Fibroblast of lung (primary cell): ENCODE measurements at regions not wholly inside any gene's neighbourhood (a gene's known extent, or its start where the extent isn't known, plus 50 kb on each side); places are given as distances from the start of the nearest gene placed in this dataset.

Experiments
- DNase-seq, 2 donors: peaks; one replicate each; pipeline versions ENCODE4 v3.0.0 to v3.0.0-alpha.2; 2010; ENCODE audit warnings: low read depth in 2 of 2
- H2AFZ ChIP-seq: 2 replicates; pipeline ENCODE4 v1.5.1; 2012; ENCODE audit warnings: low read length, control low read depth, inconsistent platforms
- H3K27ac ChIP-seq: 2 replicates; pipeline ENCODE4 v1.5.1; 2011; ENCODE audit warnings: low read length, control low read depth; ENCODE audit not compliant: insufficient read depth
- H3K27me3 ChIP-seq: 2 replicates; pipeline ENCODE4 v1.5.1; 2011; ENCODE audit warnings: mild to moderate bottlenecking, low read length; ENCODE audit not compliant: control insufficient read depth, insufficient read depth
- H3K36me3 ChIP-seq: 2 replicates; pipeline ENCODE4 v1.5.1; 2011; ENCODE audit warnings: low read length; ENCODE audit not compliant: control insufficient read depth, insufficient read depth
- H3K4me1 ChIP-seq: 2 replicates; pipeline ENCODE4 v1.5.1; 2011; ENCODE audit warnings: low read length; ENCODE audit not compliant: control insufficient read depth, insufficient read depth; ENCODE audit errors: extremely low read depth
- H3K4me2 ChIP-seq: 2 replicates; pipeline ENCODE4 v1.5.1; 2011; ENCODE audit warnings: low read length, control low read depth; ENCODE audit not compliant: insufficient read depth; ENCODE audit errors: extremely low read depth
- H3K4me3 ChIP-seq, 4 experiments: fragments of 200-600 bp in 1 of 4; sonication (generic) in 1 of 4; replicated peaks in 1 of 4; 2 replicates each; pipeline ENCODE4 v1.5.1; 2011 to 2016; ENCODE audit warnings: low read length in 4 of 4, low read depth in 3 of 4, mild to moderate bottlenecking in 3 of 4, control low read depth in 2 of 4, inconsistent platforms in 1 of 4, mixed read lengths in 1 of 4; ENCODE audit not compliant: insufficient read depth in 1 of 4; ENCODE audit errors: control extremely low read depth in 1 of 4
- H3K79me2 ChIP-seq: 2 replicates; pipeline ENCODE4 v1.5.1; 2012; ENCODE audit warnings: mild to moderate bottlenecking, low read length, inconsistent platforms; ENCODE audit not compliant: control insufficient read depth, insufficient read depth
- H3K9ac ChIP-seq: 2 replicates; pipeline ENCODE4 v1.5.1; 2011; ENCODE audit warnings: mild to moderate bottlenecking, low read length, control low read depth; ENCODE audit not compliant: insufficient read depth
- H3K9me3 ChIP-seq: 2 replicates; pipeline ENCODE4 v1.5.1; 2012; ENCODE audit warnings: low read depth, low read length; ENCODE audit not compliant: control insufficient read depth, insufficient read depth
- H4K20me1 ChIP-seq: 2 replicates; pipeline ENCODE4 v1.5.1; 2011; ENCODE audit warnings: low read length; ENCODE audit not compliant: control insufficient read depth, insufficient read depth; ENCODE audit errors: extremely low read depth
- EZH2 ChIP-seq: IDR thresholded peaks from 2 replicates; pipeline ENCODE4 v1.5.1; 2012; ENCODE audit warnings: low read length, control low read depth, mild to moderate bottlenecking; ENCODE audit errors: missing control alignments
- TF ChIP-seq, protein P1 (sequence below), 2 donors: IDR thresholded peaks in 1 of 2; conservative IDR thresholded peaks in 1 of 2; 1 replicate in 1 of 2; 2 replicates in 1 of 2; pipeline ENCODE4 v1.5.1; 2011 to 2012; ENCODE audit warnings: low read length in 2 of 2, control low read depth in 1 of 2, inconsistent platforms in 1 of 2, low read depth in 1 of 2, mild to moderate bottlenecking in 1 of 2

DNA sequence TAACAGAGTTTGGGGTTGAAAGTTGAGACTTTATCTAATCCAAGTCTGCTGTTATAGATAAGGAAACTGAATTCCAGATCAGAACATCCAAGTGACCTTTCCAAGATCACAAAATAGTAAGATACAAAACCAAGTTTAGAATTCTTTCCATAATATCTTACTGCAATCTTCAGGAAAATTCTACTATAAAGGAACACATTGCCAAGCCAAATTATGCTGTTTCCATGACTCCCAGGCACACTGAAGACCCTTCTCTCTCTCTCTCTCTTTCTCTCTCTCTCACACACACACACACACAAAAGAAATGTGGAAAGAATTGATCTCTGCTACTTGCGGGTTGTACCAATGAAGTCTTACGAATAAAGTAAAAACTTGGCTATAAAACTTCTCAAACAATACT, 398.4 kb downstream of the METTL4 start:
- Histone ChIP-seq H3K4me2 (no peak overlapping the region), H3K36me3 (no peaks in the 10 kb centered on the region), H3K4me3 (no peak overlapping the region), H3K79me2 (no peaks in the 10 kb centered on the region), H3K4me1 (no peaks in the 10 kb centered on the region), H4K20me1 (no peaks in the 10 kb centered on the region), H2AFZ (no peak overlapping the region), H3K9ac (no peak overlapping the region), H3K9me3 (no peaks in the 10 kb centered on the region), H3K27me3 (no peaks in the 10 kb centered on the region), H3K27ac (no peak overlapping the region)
- DNase-seq, result peak in 1 of 2 donors; percentile 2
- no peak for TF ChIP-seq EZH2
- TF ChIP-seq, protein P1, sequence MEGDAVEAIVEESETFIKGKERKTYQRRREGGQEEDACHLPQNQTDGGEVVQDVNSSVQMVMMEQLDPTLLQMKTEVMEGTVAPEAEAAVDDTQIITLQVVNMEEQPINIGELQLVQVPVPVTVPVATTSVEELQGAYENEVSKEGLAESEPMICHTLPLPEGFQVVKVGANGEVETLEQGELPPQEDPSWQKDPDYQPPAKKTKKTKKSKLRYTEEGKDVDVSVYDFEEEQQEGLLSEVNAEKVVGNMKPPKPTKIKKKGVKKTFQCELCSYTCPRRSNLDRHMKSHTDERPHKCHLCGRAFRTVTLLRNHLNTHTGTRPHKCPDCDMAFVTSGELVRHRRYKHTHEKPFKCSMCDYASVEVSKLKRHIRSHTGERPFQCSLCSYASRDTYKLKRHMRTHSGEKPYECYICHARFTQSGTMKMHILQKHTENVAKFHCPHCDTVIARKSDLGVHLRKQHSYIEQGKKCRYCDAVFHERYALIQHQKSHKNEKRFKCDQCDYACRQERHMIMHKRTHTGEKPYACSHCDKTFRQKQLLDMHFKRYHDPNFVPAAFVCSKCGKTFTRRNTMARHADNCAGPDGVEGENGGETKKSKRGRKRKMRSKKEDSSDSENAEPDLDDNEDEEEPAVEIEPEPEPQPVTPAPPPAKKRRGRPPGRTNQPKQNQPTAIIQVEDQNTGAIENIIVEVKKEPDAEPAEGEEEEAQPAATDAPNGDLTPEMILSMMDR (conservative IDR thresholded peaks at IDR 0.05 in 1 of 2, IDR thresholded peaks at IDR 0.05 in 1 of 2; ENCODE audit: low read depth in 1 of 2, low read length in 2 of 2), result no peak

DNA sequence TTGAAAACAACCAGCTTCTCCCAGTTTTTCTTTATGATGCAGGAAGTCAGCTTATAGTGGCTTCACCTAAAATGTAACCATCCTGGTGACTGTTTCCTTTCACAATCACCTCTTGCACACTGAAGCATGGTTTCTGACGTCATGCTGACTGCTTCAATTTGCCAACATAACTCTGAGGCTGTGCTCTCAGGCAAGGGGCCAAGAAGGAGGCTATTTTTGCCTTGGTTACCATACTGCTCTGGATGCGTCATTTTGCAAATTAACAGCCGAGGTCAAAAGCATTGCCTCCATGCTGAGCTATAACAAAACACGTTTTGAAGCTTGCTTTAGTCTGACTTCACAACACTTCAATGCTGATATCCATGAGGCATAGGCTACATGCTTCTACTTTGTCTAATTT, 397.8 kb downstream of the METTL4 start:
- DNase-seq, result peak; percentile 78 to 92

DNA sequence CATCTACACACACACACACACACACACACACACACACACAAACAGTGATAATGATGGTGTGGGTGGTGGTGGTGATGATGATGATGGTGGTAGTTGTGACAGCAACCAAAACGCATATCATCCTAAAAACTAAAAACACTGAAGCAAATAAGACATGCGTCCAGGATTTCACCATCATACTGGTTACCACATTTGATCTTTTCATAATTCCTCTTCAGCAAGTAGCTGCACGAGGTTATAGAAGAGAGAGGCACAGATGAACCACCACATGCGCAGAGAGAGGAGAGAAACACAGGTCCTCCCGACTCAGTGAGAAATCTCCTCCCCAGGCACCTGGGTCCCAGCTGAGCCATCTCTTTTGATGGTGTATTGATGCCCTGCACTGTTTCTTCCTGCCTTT, 393.3 kb downstream of the METTL4 start:
- H3K9me3 ChIP-seq, result no peaks in the 10 kb centered on the region
- H3K4me1 ChIP-seq, result no peaks in the 10 kb centered on the region
- no peaks in the 10 kb centered on the region for H4K20me1 ChIP-seq
- H3K27ac ChIP-seq, result no peak overlapping the region
- no peaks in the 10 kb centered on the region for H3K36me3 ChIP-seq
- H2AFZ ChIP-seq, result no peak overlapping the region
- H3K9ac ChIP-seq, result no peak overlapping the region
- H3K79me2 ChIP-seq, result no peaks in the 10 kb centered on the region
- TF ChIP-seq EZH2, result no peak
- TF ChIP-seq, protein P1 (conservative IDR thresholded peaks at IDR 0.05 in 1 of 2, IDR thresholded peaks at IDR 0.05 in 1 of 2; ENCODE audit: low read depth in 1 of 2, low read length in 2 of 2), result no peak
- no peak overlapping the region for H3K4me2 ChIP-seq
- no peak overlapping the region for H3K4me3 ChIP-seq
- DNase-seq, result no peak
- no peaks in the 10 kb centered on the region for H3K27me3 ChIP-seq

More for the DNA sequence above, 397.8 kb downstream of the METTL4 start:
- H3K9me3 ChIP-seq, result no peaks in the 10 kb centered on the region
- no peak overlapping the region for H3K9ac ChIP-seq
- H2AFZ ChIP-seq, result no peak overlapping the region
- H3K4me3 ChIP-seq, result no peak overlapping the region
- H4K20me1 ChIP-seq, result no peaks in the 10 kb centered on the region
- H3K36me3 ChIP-seq, result no peaks in the 10 kb centered on the region
- TF ChIP-seq, protein P1 (conservative IDR thresholded peaks at IDR 0.05 in 1 of 2, IDR thresholded peaks at IDR 0.05 in 1 of 2; ENCODE audit: low read depth in 1 of 2, low read length in 2 of 2), result no peak
- no peak for TF ChIP-seq EZH2
- H3K79me2 ChIP-seq, result no peaks in the 10 kb centered on the region
- H3K27ac ChIP-seq, result no peak overlapping the region
- H3K4me1 ChIP-seq, result no peaks in the 10 kb centered on the region
- H3K4me2 ChIP-seq, result no peak overlapping the region
- H3K27me3 ChIP-seq, result no peaks in the 10 kb centered on the region
